Tibial artery (tissue), 4 donors: ENCODE measurements at regions not wholly inside any gene's neighbourhood (a gene's known extent, or its start where the extent isn't known, plus 50 kb on each side); places are given as distances from the start of the nearest gene placed in this dataset.

Source experiments
- DNase-seq, 2 donors: peaks; one replicate each; pipeline ENCODE4 v3.0.0-alpha.2; 2019
- H3K27ac ChIP-seq, 2 donors: fragments of 200-600 bp; sonication (generic) in 1 of 2; 1 replicate in 1 of 2; 2 replicates in 1 of 2; pipeline ENCODE4 v1.5.1; 2018 to 2019; ENCODE audit warnings: mild to moderate bottlenecking in 1 of 2
- H3K27me3 ChIP-seq, 2 donors: fragments of 200-600 bp; sonication (generic) in 1 of 2; one replicate each; pipeline versions ENCODE4 v1.5.1 to v1.6.0; 2016 to 2019
- H3K36me3 ChIP-seq, 3 donors: fragments of 200-600 bp; sonication (generic) in 2 of 3; one replicate each; pipeline ENCODE4 v1.5.1; 2016 to 2019; ENCODE audit warnings: mild to moderate bottlenecking in 2 of 3
- H3K4me1 ChIP-seq, 4 donors: fragments of 200-600 bp; sonication (generic) in 2 of 4; 1 replicate in 3 of 4; 2 replicates in 1 of 4; pipeline ENCODE4 v1.5.1; 2016 to 2019
- H3K4me3 ChIP-seq, 2 donors: fragments of 200-600 bp; sonication (generic) in 1 of 2; 1 replicate in 1 of 2; 2 replicates in 1 of 2; pipeline ENCODE4 v1.5.1; 2018 to 2019; ENCODE audit warnings: mild to moderate bottlenecking in 2 of 2
- H3K9me3 ChIP-seq, 3 donors: fragments of 200-600 bp; sonication (generic) in 1 of 3; one replicate each; pipeline ENCODE4 v1.5.1; 2016 to 2019
- CTCF ChIP-seq, 2 experiments: fragments of 200-600 bp in 1 of 2; fragments of 450-650 bp in 1 of 2; IDR thresholded peaks; one replicate each; pipeline ENCODE4 v1.5.1; 2017 to 2019; ENCODE audit warnings: antibody characterized with exemption in 2 of 2, mild to moderate bottlenecking in 1 of 2, moderate library complexity in 1 of 2
- intact Hi-C: fragments of 100-400 bp; cut with DNase I; formaldehyde crosslinking; loops from one replicate; pipeline ENCODE4 v1.15.0; 2023; ENCODE audit warnings: low total_unique reads

- no peak overlapping the region for H3K27ac ChIP-seq
- intact Hi-C loops, result no loop called here
- H3K36me3 ChIP-seq, result no peaks in the 10 kb centered on the region
- H3K4me3 ChIP-seq, result no peak overlapping the region
- no peak for DNase-seq
- H3K9me3 ChIP-seq, result no peaks in the 10 kb centered on the region
- no peaks in the 10 kb centered on the region for H3K27me3 ChIP-seq
- no peak for TF ChIP-seq CTCF (IDR thresholded peaks at IDR 0.05)
- peaks cover 0 to 6% (median 0%) of the 10 kb centered on the region in 4 donors for H3K4me1 ChIP-seq
These were observed 102.7 kb downstream of the RIN2 start for GRCh38 chr20:19860737-19861136.

- Histone ChIP-seq H3K4me3 (no peak overlapping the region), H3K27me3 (no peaks in the 10 kb centered on the region), H3K4me1 (peaks cover 0 to 6% (median 0%) of the 10 kb centered on the region in 4 donors), H3K36me3 (no peaks in the 10 kb centered on the region), H3K9me3 (no peaks in the 10 kb centered on the region), H3K27ac (no peak overlapping the region)
- TF ChIP-seq CTCF (IDR thresholded peaks at IDR 0.05), result no peak
- intact Hi-C loops, result no loop called here
- no peak for DNase-seq
These were observed 103.2 kb downstream of the RIN2 start for GRCh38 chr20:19861147-19861759.

GRCh38 chr20:19864130-19864529 is 106.1 kb downstream of the RIN2 start:
- no peak for TF ChIP-seq CTCF (IDR thresholded peaks at IDR 0.05)
- intact Hi-C loops, result no loop called here
- H3K36me3 ChIP-seq, result no peaks in the 10 kb centered on the region
- no peaks in the 10 kb centered on the region for H3K9me3 ChIP-seq
- no peak for DNase-seq
- no peak overlapping the region for H3K27ac ChIP-seq
- no peaks in the 10 kb centered on the region for H3K27me3 ChIP-seq
- no peak overlapping the region for H3K4me3 ChIP-seq
- H3K4me1 ChIP-seq, result peaks cover 0 to 6% (median 0%) of the 10 kb centered on the region in 4 donors

- Histone ChIP-seq H3K27ac (no peak overlapping the region), H3K4me1 (peaks cover 0 to 6% (median 0%) of the 10 kb centered on the region in 4 donors), H3K9me3 (no peaks in the 10 kb centered on the region), H3K4me3 (no peak overlapping the region), H3K36me3 (peaks cover 0 to 2% (median 2%) of the 10 kb centered on the region in 3 donors), H3K27me3 (no peaks in the 10 kb centered on the region)
- DNase-seq, result no peak
- no peak for TF ChIP-seq CTCF (IDR thresholded peaks at IDR 0.05)
- intact Hi-C loops, result no loop called here
These were observed 108.0 kb downstream of the RIN2 start for GRCh38 chr20:19866070-19866469.

GRCh38 chr20:19867074-19867473 is 109.0 kb downstream of the RIN2 start:
- H3K27me3 ChIP-seq, result no peaks in the 10 kb centered on the region
- no peak overlapping the region for H3K27ac ChIP-seq
- intact Hi-C loops, result no loop called here
- no peaks in the 10 kb centered on the region for H3K9me3 ChIP-seq
- peaks cover 0 to 6% (median 0%) of the 10 kb centered on the region in 4 donors for H3K4me1 ChIP-seq
- H3K4me3 ChIP-seq, result no peak overlapping the region
- H3K36me3 ChIP-seq, result peaks cover 0 to 12% (median 12%) of the 10 kb centered on the region in 3 donors
- TF ChIP-seq CTCF (IDR thresholded peaks at IDR 0.05), result no peak
- no peak for DNase-seq
